ENCODE measurements at regions not wholly inside any gene's neighbourhood (a gene's known extent, or its start where the extent isn't known, plus 50 kb on each side); places are given as distances from the start of the nearest gene placed in this dataset.

DNA sequence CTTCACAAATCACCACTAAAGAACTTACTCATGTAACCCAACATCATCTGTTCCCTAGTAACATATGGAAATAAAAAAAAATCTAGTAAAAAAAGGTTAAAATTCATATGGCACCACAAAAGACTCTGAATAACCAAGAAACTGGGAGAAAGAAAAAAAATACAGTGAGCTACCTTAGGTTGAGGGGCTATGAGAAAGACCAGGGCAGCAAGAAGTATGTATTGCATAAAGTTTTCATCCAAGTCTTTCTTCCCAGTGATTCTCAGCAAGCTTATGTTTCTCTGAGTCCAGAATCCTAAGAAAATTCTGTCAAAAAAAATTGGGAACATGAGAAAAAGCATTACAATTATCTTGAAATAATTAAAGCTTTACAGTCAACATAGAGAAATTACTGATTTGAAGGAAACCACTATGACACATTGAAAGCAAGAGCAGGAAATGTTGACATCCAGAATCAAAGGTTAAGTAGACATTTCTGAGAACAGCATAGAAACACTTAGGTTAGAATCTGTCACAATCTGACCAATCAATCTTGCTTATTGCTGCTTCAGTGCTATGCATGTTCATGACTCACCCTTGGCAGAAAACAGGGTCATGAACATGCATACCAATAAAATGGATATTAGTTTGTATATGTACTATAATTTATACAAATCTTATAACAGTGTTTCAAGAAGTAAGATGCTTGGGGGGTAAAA lies 494.0 kb upstream of the POT1 start:
- TF ChIP-seq CTCF (IDR thresholded peaks at IDR 0.05) (no peak), EZH2 (IDR thresholded peaks at IDR 0.05) (no peak), EZH2phosphoT487 (IDR thresholded peaks at IDR 0.05) (no peak)
